ENCODE measurements at regions not wholly inside any gene's neighbourhood (a gene's known extent, or its start where the extent isn't known, plus 50 kb on each side); places are given as distances from the start of the nearest gene placed in this dataset.

GRCh38 chr14:56902385-56902784 is 92.1 kb upstream of the OTX2 start:
- no peak for TF ChIP-seq CTCF (IDR thresholded peaks at IDR 0.05)
- TF ChIP-seq POLR2A (IDR thresholded peaks at IDR 0.05): no peak
- TF ChIP-seq POLR2AphosphoS5 (IDR thresholded peaks at IDR 0.05): no peak
